ENCODE measurements at regions not wholly inside any gene's neighbourhood (a gene's known extent, or its start where the extent isn't known, plus 50 kb on each side); places are given as distances from the start of the nearest gene placed in this dataset.

DNA sequence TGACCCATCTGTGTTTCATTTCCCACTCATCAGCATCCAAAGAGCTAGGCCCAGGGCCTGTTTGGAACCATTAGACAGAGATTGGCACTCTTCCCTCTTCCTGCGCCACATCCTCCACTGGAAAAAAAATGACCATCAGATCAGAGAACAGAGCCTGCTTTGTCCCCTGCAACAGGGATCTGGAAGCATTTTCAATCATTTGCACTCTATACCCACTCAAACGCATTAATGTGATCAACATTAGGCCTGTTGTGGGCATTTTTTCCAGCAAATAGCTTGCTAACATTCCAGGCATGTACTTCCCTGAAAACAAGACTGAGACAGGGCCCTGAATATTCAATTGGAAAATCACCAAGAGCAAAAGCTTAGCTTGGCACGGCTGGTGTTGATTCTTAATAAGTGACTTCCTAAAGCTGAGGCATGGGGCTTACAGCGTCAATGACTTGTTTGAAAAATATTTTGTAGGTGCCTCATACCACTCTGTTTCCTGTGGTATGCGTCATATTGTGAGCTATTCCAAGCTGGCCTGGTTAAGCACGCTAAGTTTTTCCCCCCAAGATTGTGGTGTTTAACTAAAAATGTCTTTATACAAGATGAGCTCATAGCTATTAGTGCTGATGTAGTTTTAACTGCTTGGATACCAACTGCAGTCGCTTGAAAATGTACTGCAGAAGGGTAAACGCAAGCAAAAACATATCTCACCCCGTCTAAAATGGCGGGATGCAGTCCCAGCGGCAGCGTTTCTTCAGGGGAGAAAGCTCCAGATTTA is 404.4 kb downstream of the SPRY2 start:
- TF ChIP-seq POLR2A (IDR thresholded peaks at IDR 0.05): no peak
- no peak for TF ChIP-seq CTCF (IDR thresholded peaks at IDR 0.05)

All from ovary (tissue), 3 donors.